SK-N-SH (cell line): ENCODE measurements at regions not wholly inside any gene's neighbourhood (a gene's known extent, or its start where the extent isn't known, plus 50 kb on each side); places are given as distances from the start of the nearest gene placed in this dataset.

Experiments used
- POLR2AphosphoS5 ChIP-seq: IDR thresholded peaks from 2 replicates; pipeline ENCODE4 v1.6.1; 2012; ENCODE audit warnings: low read depth, low read length
- TF ChIP-seq, protein P1 (sequence below): fragments of 200-600 bp; sonication (generic); IDR thresholded peaks from 2 replicates; pipeline ENCODE4 v1.6.1; 2017; ENCODE audit warnings: antibody characterized with exemption, mild to moderate bottlenecking, moderate library complexity

DNA sequence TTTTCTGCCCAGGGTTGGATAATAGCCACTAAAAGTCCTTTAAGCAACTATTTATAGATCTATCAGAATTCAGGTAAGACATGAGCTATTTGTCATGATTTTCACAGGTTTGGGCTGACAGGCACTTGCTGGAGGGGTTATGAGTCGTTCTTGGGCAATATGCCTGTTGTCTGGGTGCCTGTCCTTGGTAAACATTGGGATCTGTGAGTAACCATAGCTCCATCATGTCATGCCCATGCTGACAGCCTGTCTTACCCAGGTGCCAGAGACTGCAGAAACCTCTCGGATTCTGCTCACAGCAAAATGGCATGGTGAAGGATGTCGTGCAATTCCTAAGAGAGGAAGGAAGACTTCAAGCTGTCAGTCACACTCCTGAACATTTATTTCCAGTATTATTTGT is 116.0 kb upstream of the PUDP start:
- TF ChIP-seq, protein P1, sequence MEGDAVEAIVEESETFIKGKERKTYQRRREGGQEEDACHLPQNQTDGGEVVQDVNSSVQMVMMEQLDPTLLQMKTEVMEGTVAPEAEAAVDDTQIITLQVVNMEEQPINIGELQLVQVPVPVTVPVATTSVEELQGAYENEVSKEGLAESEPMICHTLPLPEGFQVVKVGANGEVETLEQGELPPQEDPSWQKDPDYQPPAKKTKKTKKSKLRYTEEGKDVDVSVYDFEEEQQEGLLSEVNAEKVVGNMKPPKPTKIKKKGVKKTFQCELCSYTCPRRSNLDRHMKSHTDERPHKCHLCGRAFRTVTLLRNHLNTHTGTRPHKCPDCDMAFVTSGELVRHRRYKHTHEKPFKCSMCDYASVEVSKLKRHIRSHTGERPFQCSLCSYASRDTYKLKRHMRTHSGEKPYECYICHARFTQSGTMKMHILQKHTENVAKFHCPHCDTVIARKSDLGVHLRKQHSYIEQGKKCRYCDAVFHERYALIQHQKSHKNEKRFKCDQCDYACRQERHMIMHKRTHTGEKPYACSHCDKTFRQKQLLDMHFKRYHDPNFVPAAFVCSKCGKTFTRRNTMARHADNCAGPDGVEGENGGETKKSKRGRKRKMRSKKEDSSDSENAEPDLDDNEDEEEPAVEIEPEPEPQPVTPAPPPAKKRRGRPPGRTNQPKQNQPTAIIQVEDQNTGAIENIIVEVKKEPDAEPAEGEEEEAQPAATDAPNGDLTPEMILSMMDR, result no peak
- no peak for TF ChIP-seq POLR2AphosphoS5
